Erythroblast (primary cell): ENCODE measurements at regions not wholly inside any gene's neighbourhood (a gene's known extent, or its start where the extent isn't known, plus 50 kb on each side); places are given as distances from the start of the nearest gene placed in this dataset.

Source experiments
- GATA1 ChIP-seq: IDR thresholded peaks from 2 replicates; pipeline ENCODE4 v1.6.1; 2011; ENCODE audit warnings: low read depth, mild to moderate bottlenecking, control low read depth, low read length, moderate library complexity
- POLR2A ChIP-seq: IDR thresholded peaks from 2 replicates; pipeline ENCODE4 v1.6.1; 2011; ENCODE audit warnings: mild to moderate bottlenecking, low read length

- TF ChIP-seq POLR2A (no peak), GATA1 (no peak)
Observed at GRCh38 chr7:52764492-52765169, 270.8 kb upstream of the POM121L12 start.
